ENCODE measurements at regions not wholly inside any gene's neighbourhood (a gene's known extent, or its start where the extent isn't known, plus 50 kb on each side); places are given as distances from the start of the nearest gene placed in this dataset.

DNA sequence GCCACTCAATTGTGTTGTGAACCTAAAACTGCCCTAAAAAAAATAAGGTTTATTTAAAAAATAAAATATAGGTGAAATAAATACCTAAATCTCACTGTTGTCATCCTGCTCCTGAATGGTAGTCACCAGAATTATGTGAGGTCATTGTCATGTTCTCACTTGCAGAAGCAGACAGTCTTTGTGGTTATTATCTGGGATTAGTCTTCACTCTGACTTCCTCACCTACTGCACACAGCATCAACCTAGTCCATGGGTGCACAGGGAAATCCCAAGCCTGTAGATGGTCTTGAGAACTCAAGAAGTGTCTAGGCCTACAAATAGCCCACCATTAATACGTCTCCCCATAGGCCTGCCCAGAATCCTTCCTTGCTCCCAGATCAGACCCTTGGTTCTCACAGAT lies 97.0 kb downstream of the FOXF2 start:
- H3K9me3 Mint-ChIP-seq: no peaks in the 10 kb centered on the region
- no peak for DNase-seq (ENCODE audit: low spot score in 2 of 2, unreplicated experiment in 2 of 2)
- no peaks in the 10 kb centered on the region for H3K4me1 Mint-ChIP-seq
- no peak overlapping the region for H3K27ac Mint-ChIP-seq
- no peaks in the 10 kb centered on the region for H3K36me3 Mint-ChIP-seq
- H3K27me3 Mint-ChIP-seq (ENCODE audit: low read depth): peaks cover 15% of the 10 kb centered on the region
- TF ChIP-seq, protein P1, sequence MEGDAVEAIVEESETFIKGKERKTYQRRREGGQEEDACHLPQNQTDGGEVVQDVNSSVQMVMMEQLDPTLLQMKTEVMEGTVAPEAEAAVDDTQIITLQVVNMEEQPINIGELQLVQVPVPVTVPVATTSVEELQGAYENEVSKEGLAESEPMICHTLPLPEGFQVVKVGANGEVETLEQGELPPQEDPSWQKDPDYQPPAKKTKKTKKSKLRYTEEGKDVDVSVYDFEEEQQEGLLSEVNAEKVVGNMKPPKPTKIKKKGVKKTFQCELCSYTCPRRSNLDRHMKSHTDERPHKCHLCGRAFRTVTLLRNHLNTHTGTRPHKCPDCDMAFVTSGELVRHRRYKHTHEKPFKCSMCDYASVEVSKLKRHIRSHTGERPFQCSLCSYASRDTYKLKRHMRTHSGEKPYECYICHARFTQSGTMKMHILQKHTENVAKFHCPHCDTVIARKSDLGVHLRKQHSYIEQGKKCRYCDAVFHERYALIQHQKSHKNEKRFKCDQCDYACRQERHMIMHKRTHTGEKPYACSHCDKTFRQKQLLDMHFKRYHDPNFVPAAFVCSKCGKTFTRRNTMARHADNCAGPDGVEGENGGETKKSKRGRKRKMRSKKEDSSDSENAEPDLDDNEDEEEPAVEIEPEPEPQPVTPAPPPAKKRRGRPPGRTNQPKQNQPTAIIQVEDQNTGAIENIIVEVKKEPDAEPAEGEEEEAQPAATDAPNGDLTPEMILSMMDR (IDR thresholded peaks at IDR 0.05; ENCODE audit: unreplicated experiment): no peak
- H3K4me3 Mint-ChIP-seq: no peak overlapping the region

DNA sequence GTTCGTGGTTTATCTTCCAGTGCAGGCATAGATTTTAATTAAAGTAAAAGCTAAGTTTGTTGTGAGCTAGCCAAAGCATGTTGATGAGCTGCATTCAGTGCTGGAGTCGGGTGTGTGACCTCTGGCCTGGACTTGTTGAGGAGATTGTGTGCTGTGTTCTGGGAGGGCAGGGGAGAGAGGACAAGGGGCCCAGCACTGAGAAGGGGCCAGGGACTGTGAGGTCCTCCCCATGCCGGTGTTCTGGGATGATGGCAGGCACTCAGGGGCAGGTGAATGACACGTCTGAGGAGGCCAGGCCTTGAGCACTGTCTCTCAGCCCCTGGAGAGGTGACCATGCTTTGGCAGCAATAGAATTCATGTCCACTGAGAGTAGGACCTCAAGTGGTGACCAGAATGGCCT lies 97.9 kb downstream of the FOXF2 start:
- DNase-seq (ENCODE audit: low spot score in 2 of 2, unreplicated experiment in 2 of 2): no peak
- no peaks in the 10 kb centered on the region for H3K4me1 Mint-ChIP-seq
- TF ChIP-seq, protein P1 (IDR thresholded peaks at IDR 0.05; ENCODE audit: unreplicated experiment): no peak
- no peak overlapping the region for H3K27ac Mint-ChIP-seq
- H3K4me3 Mint-ChIP-seq: no peak overlapping the region
- H3K27me3 Mint-ChIP-seq (ENCODE audit: low read depth): peaks cover 15% of the 10 kb centered on the region
- H3K9me3 Mint-ChIP-seq: no peaks in the 10 kb centered on the region
- H3K36me3 Mint-ChIP-seq: no peaks in the 10 kb centered on the region

DNA sequence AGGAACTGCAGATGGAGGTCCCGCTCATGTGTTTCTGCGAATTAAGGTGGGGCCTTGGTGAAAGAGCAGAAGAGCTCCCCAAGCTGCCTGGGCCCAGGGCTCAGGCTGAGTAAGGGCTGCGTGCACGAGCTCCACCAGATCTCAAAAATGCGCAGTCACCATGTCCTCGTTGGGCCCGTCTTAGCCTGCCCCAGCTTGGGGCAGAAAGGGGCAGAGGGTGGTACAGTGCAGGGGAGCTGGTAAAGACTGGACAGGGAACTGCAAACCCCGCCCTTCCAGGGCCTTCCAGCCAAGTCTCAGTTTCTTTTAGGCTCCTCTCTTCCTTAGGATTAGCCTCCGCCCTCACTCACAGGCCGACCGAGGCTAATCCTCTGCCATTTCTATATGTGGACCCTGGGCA lies 101.6 kb downstream of the FOXF2 start:
- peaks cover 8% of the 10 kb centered on the region for H3K9me3 Mint-ChIP-seq
- H3K27me3 Mint-ChIP-seq (ENCODE audit: low read depth): peaks cover 10% of the 10 kb centered on the region
- no peak overlapping the region for H3K27ac Mint-ChIP-seq
- H3K36me3 Mint-ChIP-seq: no peaks in the 10 kb centered on the region
- TF ChIP-seq, protein P1 (IDR thresholded peaks at IDR 0.05; ENCODE audit: unreplicated experiment): no peak
- no peaks in the 10 kb centered on the region for H3K4me1 Mint-ChIP-seq
- no peak overlapping the region for H3K4me3 Mint-ChIP-seq
- DNase-seq (ENCODE audit: low spot score in 2 of 2, unreplicated experiment in 2 of 2): no peak

DNA sequence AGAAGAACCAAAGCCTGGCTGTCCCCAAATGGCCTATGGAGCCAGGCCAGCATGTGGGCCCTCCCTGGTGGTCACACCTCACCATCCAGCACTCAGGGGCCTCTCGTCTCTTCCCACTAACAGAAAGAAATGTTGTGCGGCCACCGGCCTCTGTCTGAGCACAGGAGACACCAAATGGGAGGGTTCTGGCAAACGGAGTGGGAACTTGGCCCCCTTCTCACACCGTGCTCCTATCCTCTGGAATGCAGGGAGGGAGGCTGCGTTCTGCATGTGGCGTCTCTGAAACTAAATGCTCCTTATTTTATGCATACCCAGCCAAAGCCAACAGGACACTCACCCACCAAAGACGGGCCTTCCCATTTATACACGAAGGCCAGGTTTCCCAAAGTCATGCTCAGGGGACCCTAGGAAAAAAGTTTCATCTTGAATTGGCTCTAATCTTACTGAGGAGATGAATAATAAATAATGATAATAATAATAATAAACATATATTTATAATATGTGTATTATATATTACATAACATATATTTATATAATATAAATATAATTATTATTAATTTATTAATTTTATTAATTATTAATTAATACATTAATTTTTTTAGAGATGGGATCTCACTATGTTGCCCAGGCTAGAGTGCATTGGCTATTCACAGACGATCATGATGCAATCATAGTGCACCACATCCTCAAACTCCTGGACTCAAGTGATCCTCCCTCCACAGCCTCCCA lies 102.4 kb downstream of the FOXF2 start:
- peaks cover 10% of the 10 kb centered on the region for H3K27me3 Mint-ChIP-seq (ENCODE audit: low read depth)
- H3K36me3 Mint-ChIP-seq: no peaks in the 10 kb centered on the region
- peaks cover 15% of the 10 kb centered on the region for H3K9me3 Mint-ChIP-seq
- no peak overlapping the region for H3K4me3 Mint-ChIP-seq
- TF ChIP-seq, protein P1 (IDR thresholded peaks at IDR 0.05; ENCODE audit: unreplicated experiment): no peak
- no peak for DNase-seq (ENCODE audit: low spot score in 2 of 2, unreplicated experiment in 2 of 2)
- H3K4me1 Mint-ChIP-seq: no peaks in the 10 kb centered on the region
- H3K27ac Mint-ChIP-seq: no peak overlapping the region

DNA sequence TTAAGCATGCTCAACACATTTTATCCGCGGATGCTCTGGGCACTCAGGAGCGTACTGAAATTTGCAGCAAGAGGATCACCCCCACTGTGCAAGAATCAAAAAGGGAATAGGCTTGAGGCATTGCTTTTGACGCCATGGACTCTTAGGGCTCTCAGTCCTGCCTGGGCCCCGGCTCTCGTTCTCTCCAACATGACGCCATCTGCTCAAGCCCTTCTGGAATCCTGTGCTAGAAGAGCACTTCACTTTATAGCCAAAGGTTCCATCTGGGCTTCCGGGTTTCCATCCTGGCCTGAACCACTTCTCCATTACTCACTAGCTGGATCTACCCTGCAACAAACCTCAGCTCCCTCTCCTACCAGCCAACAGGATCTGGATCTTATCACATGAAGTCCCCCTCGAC lies 105.3 kb downstream of the FOXF2 start:
- no peaks in the 10 kb centered on the region for H3K4me1 Mint-ChIP-seq
- peaks cover 16% of the 10 kb centered on the region for H3K9me3 Mint-ChIP-seq
- peaks cover 10% of the 10 kb centered on the region for H3K27me3 Mint-ChIP-seq (ENCODE audit: low read depth)
- no peak for DNase-seq (ENCODE audit: low spot score in 2 of 2, unreplicated experiment in 2 of 2)
- H3K4me3 Mint-ChIP-seq: no peak overlapping the region
- H3K27ac Mint-ChIP-seq: no peak overlapping the region
- TF ChIP-seq, protein P1 (IDR thresholded peaks at IDR 0.05; ENCODE audit: unreplicated experiment): no peak
- H3K36me3 Mint-ChIP-seq: no peaks in the 10 kb centered on the region
